ENCODE measurements at regions not wholly inside any gene's neighbourhood (a gene's known extent, or its start where the extent isn't known, plus 50 kb on each side); places are given as distances from the start of the nearest gene placed in this dataset.
A peak's percentile ranks its signal among the peaks of the same experiment; 100 is the strongest.

DNA sequence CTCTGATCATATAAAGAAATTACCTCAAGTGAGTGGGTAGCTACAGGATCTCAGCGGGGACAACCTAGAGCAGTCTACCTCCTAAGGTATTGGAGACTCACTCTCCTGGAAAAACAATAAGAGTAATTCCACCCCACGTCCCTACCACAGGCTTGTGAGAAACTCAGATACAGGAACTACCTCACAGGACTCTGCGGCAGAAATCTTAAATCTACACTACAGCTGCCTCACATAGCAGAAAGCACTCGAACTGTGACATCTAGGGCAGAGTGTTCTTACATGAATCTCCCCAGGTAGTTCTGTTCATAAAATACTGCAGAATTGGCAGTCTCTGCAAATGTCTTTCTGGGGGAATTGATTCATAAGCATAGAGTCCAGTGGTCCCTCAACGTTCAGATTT, 382.9 kb upstream of the IL12A start:
- Histone ChIP-seq H3K4me3 (ENCODE audit: low read length) (no peak overlapping the region), H3K4me1 (ENCODE audit: control insufficient read depth, insufficient read depth, low read length) (peaks cover 9% of the 10 kb centered on the region), H3K27me3 (replicated peaks; ENCODE audit: control insufficient read depth, insufficient read depth, low read length) (no peaks in the 10 kb centered on the region), H3K9ac (ENCODE audit: low read length) (no peak overlapping the region), H3K9me3 (ENCODE audit: control insufficient read depth, low read length) (peaks cover 6% of the 10 kb centered on the region), H3K36me3 (ENCODE audit: control insufficient read depth, insufficient read depth, low read length, severe bottlenecking) (no peaks in the 10 kb centered on the region)
- DNase-seq (ENCODE audit: low read depth), result no peak

DNA sequence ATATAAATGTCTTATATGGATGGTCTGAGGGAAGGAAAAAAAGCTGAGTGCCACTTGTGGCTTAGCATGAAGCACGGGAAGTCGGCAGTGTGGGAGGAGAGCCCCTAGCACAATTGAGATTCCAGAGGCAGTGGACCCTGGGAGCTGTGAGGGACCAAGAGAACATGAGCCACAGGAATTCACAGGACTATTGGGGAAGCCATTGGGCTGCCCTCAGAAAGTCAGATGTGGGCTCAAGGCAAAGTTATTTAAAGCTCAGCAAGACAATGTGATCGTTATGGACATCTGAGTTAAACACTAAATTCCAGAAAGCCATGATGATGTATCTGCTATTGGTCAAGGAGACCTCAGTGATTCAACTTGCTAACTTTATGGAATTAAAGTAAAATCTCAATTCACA, 380.8 kb upstream of the IL12A start:
- Histone ChIP-seq H3K4me3 (ENCODE audit: low read length) (no peak overlapping the region), H3K36me3 (ENCODE audit: control insufficient read depth, insufficient read depth, low read length, severe bottlenecking) (no peaks in the 10 kb centered on the region)
- no peak for DNase-seq (ENCODE audit: low read depth)

DNA sequence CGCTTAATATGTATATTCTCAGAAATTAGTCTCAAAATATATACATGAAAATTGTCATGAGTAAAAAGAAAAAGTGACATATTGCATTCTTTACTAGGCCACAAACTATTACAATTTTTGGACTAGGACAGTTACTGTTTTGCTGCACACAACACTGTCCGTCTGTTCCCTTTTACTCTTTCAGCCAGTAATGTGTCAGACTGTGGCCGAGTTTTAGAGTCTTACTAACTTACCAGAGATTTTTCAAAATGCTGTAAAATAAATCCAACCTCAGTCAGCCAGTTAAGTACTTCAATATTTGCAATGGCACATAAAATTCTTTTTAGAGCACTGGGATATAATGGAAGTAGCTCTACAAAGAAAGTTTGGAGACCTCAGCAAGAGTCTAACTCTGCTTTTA, 380.3 kb upstream of the IL12A start:
- DNase-seq (ENCODE audit: low read depth), result no peak
- no peaks in the 10 kb centered on the region for H3K36me3 ChIP-seq (ENCODE audit: control insufficient read depth, insufficient read depth, low read length, severe bottlenecking)
- H3K4me3 ChIP-seq (ENCODE audit: low read length), result no peak overlapping the region
- no peak overlapping the region for H3K9ac ChIP-seq (ENCODE audit: low read length)
- H3K9me3 ChIP-seq (ENCODE audit: control insufficient read depth, low read length), result no peaks in the 10 kb centered on the region
- H3K27me3 ChIP-seq (replicated peaks; ENCODE audit: control insufficient read depth, insufficient read depth, low read length), result no peaks in the 10 kb centered on the region
- H3K4me1 ChIP-seq (ENCODE audit: control insufficient read depth, insufficient read depth, low read length), result peaks cover 9% of the 10 kb centered on the region

More for the DNA sequence above, 380.8 kb upstream of the IL12A start:
- peaks cover 9% of the 10 kb centered on the region for H3K4me1 ChIP-seq (ENCODE audit: control insufficient read depth, insufficient read depth, low read length)
- no peak overlapping the region for H3K9ac ChIP-seq (ENCODE audit: low read length)
- H3K9me3 ChIP-seq (ENCODE audit: control insufficient read depth, low read length), result no peaks in the 10 kb centered on the region
- no peaks in the 10 kb centered on the region for H3K27me3 ChIP-seq (replicated peaks; ENCODE audit: control insufficient read depth, insufficient read depth, low read length)

DNA sequence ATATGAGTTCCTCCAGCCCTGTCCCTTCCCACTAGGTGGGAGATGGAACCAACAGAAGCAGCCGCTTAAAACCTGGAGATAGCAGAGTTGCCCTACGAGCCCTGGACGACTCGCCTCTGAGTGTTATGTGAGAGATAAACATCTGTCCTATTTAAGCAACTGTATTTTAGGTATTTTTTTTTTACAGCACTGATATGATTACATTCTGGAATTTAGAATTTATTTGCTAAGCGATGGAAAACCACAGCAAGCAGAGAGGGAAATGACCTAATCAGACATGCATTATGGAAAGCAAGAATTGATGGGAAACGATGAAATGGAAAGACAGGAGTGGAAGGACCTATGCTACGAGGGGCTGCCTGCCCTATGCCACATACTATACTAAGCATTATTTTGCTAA, 379.0 kb upstream of the IL12A start:
- H3K9me3 ChIP-seq (ENCODE audit: control insufficient read depth, low read length), result no peaks in the 10 kb centered on the region
- H3K36me3 ChIP-seq (ENCODE audit: control insufficient read depth, insufficient read depth, low read length, severe bottlenecking), result no peaks in the 10 kb centered on the region
- peak; percentile 15 for DNase-seq (ENCODE audit: low read depth)
- no peak overlapping the region for H3K9ac ChIP-seq (ENCODE audit: low read length)
- no peak overlapping the region for H3K4me3 ChIP-seq (ENCODE audit: low read length)
- no peaks in the 10 kb centered on the region for H3K4me1 ChIP-seq (ENCODE audit: control insufficient read depth, insufficient read depth, low read length)
- no peaks in the 10 kb centered on the region for H3K27me3 ChIP-seq (replicated peaks; ENCODE audit: control insufficient read depth, insufficient read depth, low read length)

DNA sequence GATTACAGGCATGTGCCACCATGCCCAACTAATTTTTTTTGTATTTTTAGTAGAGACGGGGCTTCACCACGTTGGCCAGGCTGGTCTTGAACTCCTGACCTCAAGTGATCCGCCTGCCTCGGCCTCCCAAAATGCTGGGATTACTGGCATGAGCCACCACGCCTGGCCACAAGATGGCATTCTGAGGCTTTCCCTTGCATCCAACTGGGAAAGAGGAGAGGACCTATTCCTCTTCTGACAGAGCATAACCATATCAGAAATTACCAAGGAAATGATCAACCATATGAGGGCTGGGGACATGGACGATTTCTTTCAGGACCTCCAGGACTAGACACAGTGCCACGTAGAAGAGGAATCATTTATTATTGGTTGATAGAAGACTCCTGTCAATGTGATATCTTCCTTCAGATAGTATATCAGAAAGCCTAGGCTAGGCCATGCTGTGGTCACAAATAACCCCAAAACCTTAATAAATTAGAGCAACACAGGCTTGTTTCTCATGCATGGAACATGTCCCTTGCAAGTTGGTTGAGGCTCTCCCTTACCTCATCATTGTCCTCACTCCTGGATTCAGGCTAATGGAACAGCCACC, 372.3 kb upstream of the IL12A start:
- no peaks in the 10 kb centered on the region for H3K9me3 ChIP-seq (ENCODE audit: control insufficient read depth, low read length)
- no peaks in the 10 kb centered on the region for H3K36me3 ChIP-seq (ENCODE audit: control insufficient read depth, insufficient read depth, low read length, severe bottlenecking)
- H3K27me3 ChIP-seq (replicated peaks; ENCODE audit: control insufficient read depth, insufficient read depth, low read length), result no peaks in the 10 kb centered on the region
- peak; percentile 81 for DNase-seq (ENCODE audit: low read depth)
- H3K9ac ChIP-seq (ENCODE audit: low read length), result no peak overlapping the region
- H3K4me3 ChIP-seq (ENCODE audit: low read length), result no peak overlapping the region
- peaks cover 11% of the 10 kb centered on the region for H3K4me1 ChIP-seq (ENCODE audit: control insufficient read depth, insufficient read depth, low read length)

DNA sequence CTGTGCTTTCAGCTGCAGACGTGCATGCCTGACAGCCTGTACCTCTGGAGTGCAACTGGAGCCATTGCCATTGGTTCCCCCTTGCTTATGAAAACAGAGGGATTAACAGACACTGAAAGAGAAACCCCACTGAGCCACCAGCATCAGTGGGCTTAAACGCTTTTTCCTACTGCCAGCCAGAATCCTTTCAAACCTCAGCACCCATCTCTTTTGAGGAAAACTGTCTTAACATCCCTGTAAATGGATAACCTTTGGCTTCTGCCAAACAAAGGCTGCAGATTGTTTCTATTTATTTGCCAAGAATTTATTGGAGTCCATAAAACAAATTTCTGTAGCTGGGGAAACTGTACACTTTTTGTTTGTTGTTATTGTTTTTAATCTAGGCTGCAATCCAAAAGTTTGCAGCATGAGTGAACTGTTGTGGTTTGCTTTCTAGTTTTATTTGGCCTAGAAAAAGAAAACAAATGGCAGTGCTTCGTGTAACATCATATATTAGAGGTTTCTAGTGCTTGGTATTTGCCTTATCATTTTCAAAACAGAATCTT, 369.2 kb upstream of the IL12A start:
- Histone ChIP-seq H3K9me3 (ENCODE audit: control insufficient read depth, low read length) (no peaks in the 10 kb centered on the region), H3K9ac (ENCODE audit: low read length) (no peak overlapping the region), H3K4me3 (ENCODE audit: low read length) (no peak overlapping the region), H3K36me3 (ENCODE audit: control insufficient read depth, insufficient read depth, low read length, severe bottlenecking) (no peaks in the 10 kb centered on the region), H3K4me1 (ENCODE audit: control insufficient read depth, insufficient read depth, low read length) (peaks cover 20% of the 10 kb centered on the region), H3K27me3 (replicated peaks; ENCODE audit: control insufficient read depth, insufficient read depth, low read length) (no peaks in the 10 kb centered on the region)
- peak; percentile 74 for DNase-seq (ENCODE audit: low read depth)

DNA sequence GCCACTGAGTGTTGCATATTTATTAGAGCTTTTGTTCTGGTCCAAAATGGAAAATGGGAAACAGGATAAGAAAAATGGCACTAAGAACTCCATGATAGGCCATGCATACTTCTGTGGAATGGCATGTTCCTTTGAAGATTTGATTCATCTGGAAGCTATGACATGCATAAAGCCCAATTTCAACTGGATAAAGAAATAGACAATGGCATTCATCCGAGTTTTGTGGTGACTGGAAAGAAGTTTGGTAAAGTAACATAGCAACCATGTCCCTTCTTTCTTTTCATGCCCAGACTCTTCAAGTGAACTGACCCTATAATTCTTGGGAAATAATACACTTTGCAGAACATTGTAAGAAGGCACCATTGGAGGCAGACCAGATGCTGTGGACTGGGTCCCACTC, 368.4 kb upstream of the IL12A start:
- Histone ChIP-seq H3K4me3 (ENCODE audit: low read length) (no peak overlapping the region), H3K9me3 (ENCODE audit: control insufficient read depth, low read length) (no peaks in the 10 kb centered on the region), H3K4me1 (ENCODE audit: control insufficient read depth, insufficient read depth, low read length) (peaks cover 20% of the 10 kb centered on the region), H3K36me3 (ENCODE audit: control insufficient read depth, insufficient read depth, low read length, severe bottlenecking) (no peaks in the 10 kb centered on the region), H3K9ac (ENCODE audit: low read length) (no peak overlapping the region), H3K27me3 (replicated peaks; ENCODE audit: control insufficient read depth, insufficient read depth, low read length) (no peaks in the 10 kb centered on the region)
- peak; percentile 31 for DNase-seq (ENCODE audit: low read depth)

DNA sequence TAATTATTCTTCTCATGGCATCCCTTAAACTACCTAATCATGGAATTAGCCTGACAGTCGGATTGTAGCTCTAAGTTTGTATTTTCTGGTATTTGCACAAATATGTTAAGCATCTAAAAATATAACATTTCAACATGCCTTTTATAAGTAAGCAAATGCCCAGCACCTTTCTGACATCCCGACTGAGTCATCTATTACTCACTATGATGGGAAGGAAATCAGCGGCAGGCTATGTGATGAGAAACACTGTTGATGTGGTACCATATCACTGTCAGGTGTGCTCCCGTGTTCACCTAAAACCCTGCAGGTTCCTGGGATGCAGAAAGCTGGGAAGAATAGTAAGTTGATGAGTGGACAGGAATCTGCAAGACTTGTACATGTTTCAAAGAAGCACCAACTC, 367.8 kb upstream of the IL12A start:
- Histone ChIP-seq H3K36me3 (ENCODE audit: control insufficient read depth, insufficient read depth, low read length, severe bottlenecking) (no peaks in the 10 kb centered on the region), H3K9ac (ENCODE audit: low read length) (no peak overlapping the region), H3K4me1 (ENCODE audit: control insufficient read depth, insufficient read depth, low read length) (peaks cover 20% of the 10 kb centered on the region), H3K9me3 (ENCODE audit: control insufficient read depth, low read length) (no peaks in the 10 kb centered on the region), H3K4me3 (ENCODE audit: low read length) (no peak overlapping the region), H3K27me3 (replicated peaks; ENCODE audit: control insufficient read depth, insufficient read depth, low read length) (no peaks in the 10 kb centered on the region)
- DNase-seq (ENCODE audit: low read depth), result peak; percentile 80

DNA sequence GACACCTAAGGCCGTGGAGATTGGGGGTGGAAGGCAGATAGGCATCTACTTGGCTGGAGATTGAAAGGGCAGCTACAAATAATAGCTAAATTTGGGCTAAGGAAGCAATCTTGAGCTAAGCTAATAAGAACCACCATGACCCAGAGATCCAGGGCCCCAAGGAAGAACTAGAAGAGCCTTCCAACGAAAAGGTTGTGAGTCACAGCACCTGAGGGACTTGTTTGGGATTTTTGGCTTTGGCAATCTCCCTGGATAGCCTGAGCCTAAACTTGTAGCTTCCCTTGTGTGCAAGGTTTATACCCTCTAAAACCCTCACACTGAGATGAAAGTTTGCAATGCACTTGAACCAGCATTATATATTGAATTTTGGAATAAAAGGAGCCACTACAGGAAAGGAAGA, 364.0 kb upstream of the IL12A start:
- H3K9ac ChIP-seq (ENCODE audit: low read length), result no peak overlapping the region
- no peaks in the 10 kb centered on the region for H3K27me3 ChIP-seq (replicated peaks; ENCODE audit: control insufficient read depth, insufficient read depth, low read length)
- H3K9me3 ChIP-seq (ENCODE audit: control insufficient read depth, low read length), result no peaks in the 10 kb centered on the region
- H3K4me3 ChIP-seq (ENCODE audit: low read length), result no peak overlapping the region
- H3K4me1 ChIP-seq (ENCODE audit: control insufficient read depth, insufficient read depth, low read length), result peaks cover 20% of the 10 kb centered on the region
- no peak for DNase-seq (ENCODE audit: low read depth)
- H3K36me3 ChIP-seq (ENCODE audit: control insufficient read depth, insufficient read depth, low read length, severe bottlenecking), result no peaks in the 10 kb centered on the region

DNA sequence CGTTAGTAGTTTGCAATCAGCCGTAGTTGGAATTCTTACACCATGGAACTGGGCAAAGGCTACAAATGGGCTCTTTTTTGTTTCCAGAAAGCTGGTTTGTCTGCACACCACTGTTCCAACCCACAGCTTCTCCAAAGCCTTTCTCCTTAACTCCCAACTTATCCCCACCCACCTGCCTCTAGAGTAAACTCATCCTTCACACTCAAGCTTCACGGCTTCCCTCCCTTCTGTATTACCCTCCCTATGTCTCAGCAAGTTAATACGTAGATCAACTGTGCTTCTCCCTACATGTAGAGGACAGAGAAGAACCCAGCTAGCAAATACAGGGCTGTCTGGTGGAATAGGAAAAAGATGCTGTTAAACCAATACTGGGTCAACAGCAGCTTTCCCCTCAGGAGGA, 363.0 kb upstream of the IL12A start:
- Histone ChIP-seq H3K36me3 (ENCODE audit: control insufficient read depth, insufficient read depth, low read length, severe bottlenecking) (no peaks in the 10 kb centered on the region), H3K27me3 (replicated peaks; ENCODE audit: control insufficient read depth, insufficient read depth, low read length) (no peaks in the 10 kb centered on the region), H3K4me1 (ENCODE audit: control insufficient read depth, insufficient read depth, low read length) (peaks cover 14% of the 10 kb centered on the region), H3K4me3 (ENCODE audit: low read length) (no peak overlapping the region), H3K9me3 (ENCODE audit: control insufficient read depth, low read length) (no peaks in the 10 kb centered on the region), H3K9ac (ENCODE audit: low read length) (no peak overlapping the region)
- no peak for DNase-seq (ENCODE audit: low read depth)

DNA sequence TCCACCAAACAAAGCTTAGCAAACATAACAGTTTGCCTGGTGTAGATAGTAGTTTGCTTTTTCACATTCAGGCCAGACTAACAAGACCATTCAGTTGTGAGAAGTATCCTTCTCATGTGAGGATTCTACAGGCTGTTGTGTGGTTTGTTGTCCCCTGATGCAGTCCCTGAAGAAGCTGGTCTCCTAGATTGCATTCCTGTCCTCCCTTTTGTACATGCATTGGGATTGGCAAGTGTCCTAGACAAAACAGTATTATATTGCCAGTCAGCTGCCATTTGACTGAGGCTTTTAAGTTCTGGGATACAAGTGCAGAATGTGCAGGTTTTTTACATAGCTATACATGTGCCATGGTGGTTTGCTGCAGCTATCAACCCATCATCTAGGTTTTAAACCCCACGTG, 362.0 kb upstream of the IL12A start:
- no peaks in the 10 kb centered on the region for H3K9me3 ChIP-seq (ENCODE audit: control insufficient read depth, low read length)
- no peaks in the 10 kb centered on the region for H3K36me3 ChIP-seq (ENCODE audit: control insufficient read depth, insufficient read depth, low read length, severe bottlenecking)
- no peak overlapping the region for H3K9ac ChIP-seq (ENCODE audit: low read length)
- no peak overlapping the region for H3K4me3 ChIP-seq (ENCODE audit: low read length)
- no peaks in the 10 kb centered on the region for H3K27me3 ChIP-seq (replicated peaks; ENCODE audit: control insufficient read depth, insufficient read depth, low read length)
- H3K4me1 ChIP-seq (ENCODE audit: control insufficient read depth, insufficient read depth, low read length), result peaks cover 9% of the 10 kb centered on the region
- DNase-seq (ENCODE audit: low read depth), result no peak

DNA sequence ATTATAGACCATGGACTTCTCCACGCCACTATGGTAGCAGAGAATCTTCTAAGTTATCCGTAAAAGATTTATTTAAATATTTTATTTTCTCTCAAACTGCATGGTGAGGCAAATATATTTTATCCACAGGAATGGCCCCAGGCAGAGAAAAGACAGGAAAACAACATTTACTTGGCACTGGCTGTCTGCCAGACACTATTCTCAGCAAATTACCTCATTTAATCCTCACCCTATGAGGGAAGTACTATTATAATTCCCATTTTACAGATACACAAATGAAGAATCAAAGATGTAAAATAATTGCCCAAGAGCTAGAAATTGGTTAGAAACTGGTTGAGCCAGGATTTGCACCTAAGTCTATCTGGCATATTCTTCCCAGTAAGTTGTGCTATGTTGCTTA, 361.4 kb upstream of the IL12A start:
- no peak overlapping the region for H3K4me3 ChIP-seq (ENCODE audit: low read length)

More for the DNA sequence above, 361.4 kb upstream of the IL12A start:
- H3K9ac ChIP-seq (ENCODE audit: low read length), result no peak overlapping the region
- DNase-seq (ENCODE audit: low read depth), result no peak
- no peaks in the 10 kb centered on the region for H3K9me3 ChIP-seq (ENCODE audit: control insufficient read depth, low read length)
- peaks cover 3% of the 10 kb centered on the region for H3K4me1 ChIP-seq (ENCODE audit: control insufficient read depth, insufficient read depth, low read length)
- H3K36me3 ChIP-seq (ENCODE audit: control insufficient read depth, insufficient read depth, low read length, severe bottlenecking), result no peaks in the 10 kb centered on the region
- no peaks in the 10 kb centered on the region for H3K27me3 ChIP-seq (replicated peaks; ENCODE audit: control insufficient read depth, insufficient read depth, low read length)

All from adipocyte (in vitro differentiated cells).